ENCODE measurements at regions not wholly inside any gene's neighbourhood (a gene's known extent, or its start where the extent isn't known, plus 50 kb on each side); places are given as distances from the start of the nearest gene placed in this dataset.

DNA sequence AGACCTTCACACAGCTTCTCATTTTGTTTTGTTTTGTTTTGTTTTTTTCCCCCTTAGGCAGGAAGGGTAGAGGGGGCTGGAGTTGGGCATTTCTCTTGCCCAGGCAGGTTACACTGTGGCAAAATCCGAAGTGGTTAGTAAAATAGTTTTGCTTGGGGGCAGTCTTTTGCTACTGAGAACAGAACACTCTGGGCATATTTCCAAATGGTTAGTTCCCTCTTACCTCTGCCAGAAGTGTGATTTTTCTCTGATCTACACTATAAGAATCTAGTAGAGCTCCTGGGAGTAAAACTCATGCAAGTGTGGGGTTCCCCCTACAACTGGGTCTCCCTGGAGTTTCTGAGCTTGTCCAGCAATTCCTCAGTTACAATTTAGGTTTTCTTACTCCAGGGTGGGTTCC is 61.7 kb downstream of the NPS start:
- Histone ChIP-seq H3K27ac (ENCODE audit: low read length) (no peak overlapping the region), H3K9me3 (ENCODE audit: control insufficient read depth, insufficient read depth, low read depth, low read length) (no peaks in the 10 kb centered on the region), H3K36me3 (ENCODE audit: control insufficient read depth, insufficient read depth, low read length) (no peaks in the 10 kb centered on the region), H3K4me3 (ENCODE audit: low read depth in 2 of 2, low read length in 2 of 2) (no peak overlapping the region), H3K4me1 (ENCODE audit: control insufficient read depth, insufficient read depth, low read length) (no peaks in the 10 kb centered on the region), H3K27me3 (ENCODE audit: control insufficient read depth, insufficient read depth, low read length) (peaks cover 13% of the 10 kb centered on the region)
- in situ Hi-C loops (cut with HindIII; ENCODE audit: low pct_unique_long_range_greater_than_20kb, low sequenced_read_pairs) (no loop called here), intact Hi-C loops (cut with micrococcal nuclease; ENCODE audit: unreplicated experiment) (no loop called here)
- ATAC-seq = no peak
- ChIA-PET CTCF (no interaction called here), POLR2A (no interaction called here)
- no peak for TF ChIP-seq POLR2AphosphoS5 (IDR thresholded peaks at IDR 0.05; ENCODE audit: low read depth, low read length)
- TF ChIP-seq, protein P1, sequence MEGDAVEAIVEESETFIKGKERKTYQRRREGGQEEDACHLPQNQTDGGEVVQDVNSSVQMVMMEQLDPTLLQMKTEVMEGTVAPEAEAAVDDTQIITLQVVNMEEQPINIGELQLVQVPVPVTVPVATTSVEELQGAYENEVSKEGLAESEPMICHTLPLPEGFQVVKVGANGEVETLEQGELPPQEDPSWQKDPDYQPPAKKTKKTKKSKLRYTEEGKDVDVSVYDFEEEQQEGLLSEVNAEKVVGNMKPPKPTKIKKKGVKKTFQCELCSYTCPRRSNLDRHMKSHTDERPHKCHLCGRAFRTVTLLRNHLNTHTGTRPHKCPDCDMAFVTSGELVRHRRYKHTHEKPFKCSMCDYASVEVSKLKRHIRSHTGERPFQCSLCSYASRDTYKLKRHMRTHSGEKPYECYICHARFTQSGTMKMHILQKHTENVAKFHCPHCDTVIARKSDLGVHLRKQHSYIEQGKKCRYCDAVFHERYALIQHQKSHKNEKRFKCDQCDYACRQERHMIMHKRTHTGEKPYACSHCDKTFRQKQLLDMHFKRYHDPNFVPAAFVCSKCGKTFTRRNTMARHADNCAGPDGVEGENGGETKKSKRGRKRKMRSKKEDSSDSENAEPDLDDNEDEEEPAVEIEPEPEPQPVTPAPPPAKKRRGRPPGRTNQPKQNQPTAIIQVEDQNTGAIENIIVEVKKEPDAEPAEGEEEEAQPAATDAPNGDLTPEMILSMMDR (IDR thresholded peaks at IDR 0.05) = no peak
- no peak for TF ChIP-seq TCF7L2 (IDR thresholded peaks at IDR 0.05; ENCODE audit: low read depth, low read length)
- no peak for TF ChIP-seq SIN3A (IDR thresholded peaks at IDR 0.05; ENCODE audit: borderline replicate concordance, insufficient read depth, low read depth, low read length)
- TF ChIP-seq, protein P2, sequence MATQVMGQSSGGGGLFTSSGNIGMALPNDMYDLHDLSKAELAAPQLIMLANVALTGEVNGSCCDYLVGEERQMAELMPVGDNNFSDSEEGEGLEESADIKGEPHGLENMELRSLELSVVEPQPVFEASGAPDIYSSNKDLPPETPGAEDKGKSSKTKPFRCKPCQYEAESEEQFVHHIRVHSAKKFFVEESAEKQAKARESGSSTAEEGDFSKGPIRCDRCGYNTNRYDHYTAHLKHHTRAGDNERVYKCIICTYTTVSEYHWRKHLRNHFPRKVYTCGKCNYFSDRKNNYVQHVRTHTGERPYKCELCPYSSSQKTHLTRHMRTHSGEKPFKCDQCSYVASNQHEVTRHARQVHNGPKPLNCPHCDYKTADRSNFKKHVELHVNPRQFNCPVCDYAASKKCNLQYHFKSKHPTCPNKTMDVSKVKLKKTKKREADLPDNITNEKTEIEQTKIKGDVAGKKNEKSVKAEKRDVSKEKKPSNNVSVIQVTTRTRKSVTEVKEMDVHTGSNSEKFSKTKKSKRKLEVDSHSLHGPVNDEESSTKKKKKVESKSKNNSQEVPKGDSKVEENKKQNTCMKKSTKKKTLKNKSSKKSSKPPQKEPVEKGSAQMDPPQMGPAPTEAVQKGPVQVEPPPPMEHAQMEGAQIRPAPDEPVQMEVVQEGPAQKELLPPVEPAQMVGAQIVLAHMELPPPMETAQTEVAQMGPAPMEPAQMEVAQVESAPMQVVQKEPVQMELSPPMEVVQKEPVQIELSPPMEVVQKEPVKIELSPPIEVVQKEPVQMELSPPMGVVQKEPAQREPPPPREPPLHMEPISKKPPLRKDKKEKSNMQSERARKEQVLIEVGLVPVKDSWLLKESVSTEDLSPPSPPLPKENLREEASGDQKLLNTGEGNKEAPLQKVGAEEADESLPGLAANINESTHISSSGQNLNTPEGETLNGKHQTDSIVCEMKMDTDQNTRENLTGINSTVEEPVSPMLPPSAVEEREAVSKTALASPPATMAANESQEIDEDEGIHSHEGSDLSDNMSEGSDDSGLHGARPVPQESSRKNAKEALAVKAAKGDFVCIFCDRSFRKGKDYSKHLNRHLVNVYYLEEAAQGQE (IDR thresholded peaks at IDR 0.05; ENCODE audit: insufficient read depth in 1 of 2, low read depth in 2 of 2, low read length in 1 of 2) = no peak
- no TSS peak for BruUV-seq (replicated peaks)
- no peak for DNase-seq (ENCODE audit: low read depth, low spot score)

DNA sequence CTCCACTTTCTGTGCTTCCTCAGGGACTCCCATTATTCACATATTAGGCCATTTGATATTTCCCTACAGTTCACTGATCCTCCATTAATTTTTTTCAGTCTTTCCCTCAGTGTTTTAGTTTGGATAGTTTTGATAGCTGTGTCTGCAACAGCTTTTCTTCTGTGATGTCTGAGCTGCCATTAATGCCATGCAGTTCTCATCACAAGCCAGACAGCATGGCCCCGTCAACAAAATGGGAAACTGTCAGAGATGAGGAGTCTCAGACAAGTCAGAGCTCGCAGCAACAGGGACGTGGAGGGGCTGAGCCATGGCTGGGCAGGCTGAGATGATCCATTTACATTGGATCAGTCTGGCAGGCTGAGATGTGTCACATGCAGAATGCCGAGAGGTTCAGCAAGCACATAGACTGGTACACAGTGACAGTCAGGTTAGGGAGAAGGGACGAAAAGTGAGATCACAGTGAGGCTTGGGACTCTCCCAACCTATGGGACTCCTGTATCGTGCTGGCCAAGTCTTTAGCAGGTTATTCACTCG is 65.4 kb downstream of the NPS start:
- ChIA-PET CTCF (no interaction called here), POLR2A (no interaction called here)
- in situ Hi-C loops (cut with HindIII; ENCODE audit: low pct_unique_long_range_greater_than_20kb, low sequenced_read_pairs) (no loop called here), intact Hi-C loops (cut with micrococcal nuclease; ENCODE audit: unreplicated experiment) (no loop called here)
- no peak for DNase-seq (ENCODE audit: low read depth, low spot score)
- no peaks in the 10 kb centered on the region for H3K9me3 ChIP-seq (ENCODE audit: control insufficient read depth, insufficient read depth, low read depth, low read length)
- no TSS peak for BruUV-seq (replicated peaks)
- H3K27ac ChIP-seq (ENCODE audit: low read length) = no peak overlapping the region
- ATAC-seq = no peak
- no peak for TF ChIP-seq SIN3A (IDR thresholded peaks at IDR 0.05; ENCODE audit: borderline replicate concordance, insufficient read depth, low read depth, low read length)
- no peak for TF ChIP-seq POLR2AphosphoS5 (IDR thresholded peaks at IDR 0.05; ENCODE audit: low read depth, low read length)
- no peak for TF ChIP-seq TCF7L2 (IDR thresholded peaks at IDR 0.05; ENCODE audit: low read depth, low read length)
- TF ChIP-seq, protein P1 (IDR thresholded peaks at IDR 0.05) = no peak
- TF ChIP-seq, protein P2 (IDR thresholded peaks at IDR 0.05; ENCODE audit: insufficient read depth in 1 of 2, low read depth in 2 of 2, low read length in 1 of 2) = no peak
- H3K4me3 ChIP-seq (ENCODE audit: low read depth in 2 of 2, low read length in 2 of 2) = no peak overlapping the region
- peaks cover 9% of the 10 kb centered on the region for H3K27me3 ChIP-seq (ENCODE audit: control insufficient read depth, insufficient read depth, low read length)
- no peaks in the 10 kb centered on the region for H3K4me1 ChIP-seq (ENCODE audit: control insufficient read depth, insufficient read depth, low read length)
- H3K36me3 ChIP-seq (ENCODE audit: control insufficient read depth, insufficient read depth, low read length) = no peaks in the 10 kb centered on the region
